ENCODE measurements at regions not wholly inside any gene's neighbourhood (a gene's known extent, or its start where the extent isn't known, plus 50 kb on each side); places are given as distances from the start of the nearest gene placed in this dataset.

- no peaks in the 10 kb centered on the region for H3K9me3 ChIP-seq (ENCODE audit: control extremely low read depth in 1 of 3, control insufficient read depth in 2 of 3, insufficient read depth in 1 of 3, low read length in 2 of 3)
- no peaks in the 10 kb centered on the region for H3K9me3 Mint-ChIP-seq (ENCODE audit: insufficient read depth)
- intact Hi-C loops (cut with micrococcal nuclease): no loop called here
- H2AFZ ChIP-seq (ENCODE audit: insufficient read depth, low read depth, low read length, poor library complexity, severe bottlenecking): no peak overlapping the region
- H3K36me3 ChIP-seq (replicated peaks in 1 of 2; ENCODE audit: control extremely low read depth in 1 of 2, control insufficient read depth in 1 of 2, extremely low read depth in 1 of 2, insufficient read depth in 2 of 2, low read length in 1 of 2): no peaks in the 10 kb centered on the region
- no peaks in the 10 kb centered on the region for H3K27me3 ChIP-seq (replicated peaks in 1 of 4; ENCODE audit: control extremely low read depth in 1 of 4, control insufficient read depth in 3 of 4, insufficient read depth in 4 of 4, low read length in 3 of 4)
- WGBS (ENCODE audit: insufficient coverage): no CpG with 5 or more reads among the region's 1 CpG
- DNase-seq: no peak
- CTCF ChIA-PET: no interaction called here
- no peak for ATAC-seq (ENCODE audit: low read depth)
- no peak overlapping the region for H3K27ac Mint-ChIP-seq
- no peak overlapping the region for H3K4me3 ChIP-seq (ENCODE audit: control extremely low read depth in 1 of 5, extremely low read depth in 1 of 5, insufficient read depth in 1 of 5, low read depth in 2 of 5, low read length in 4 of 5)
- no peaks in the 10 kb centered on the region for H3K4me1 Mint-ChIP-seq
- H4K20me1 ChIP-seq (ENCODE audit: control insufficient read depth, insufficient read depth, low read length, poor library complexity, severe bottlenecking): no peaks in the 10 kb centered on the region
- no peak overlapping the region for H3K4me3 Mint-ChIP-seq
- no peak overlapping the region for H3K27ac ChIP-seq (ENCODE audit: low read length in 2 of 2)
- POLR2A ChIA-PET: no interaction called here
- H3K9ac ChIP-seq (ENCODE audit: low read length): no peak overlapping the region
- no peaks in the 10 kb centered on the region for H3K79me2 ChIP-seq (ENCODE audit: control insufficient read depth, insufficient read depth, low read length)
- H3K4me1 ChIP-seq (ENCODE audit: control insufficient read depth in 2 of 2, insufficient read depth in 2 of 2, low read length in 2 of 2): no peaks in the 10 kb centered on the region
- TF ChIP-seq EZH2 (IDR thresholded peaks at IDR 0.05; ENCODE audit: borderline replicate concordance, insufficient read depth, low read depth, low read length, poor library complexity, severe bottlenecking): no peak
- no peak for TF ChIP-seq CTCF (IDR thresholded peaks at IDR 0.05)
- no peaks in the 10 kb centered on the region for H3K27me3 Mint-ChIP-seq
- H3K4me2 ChIP-seq (replicated peaks; ENCODE audit: low read depth, low read length, poor library complexity, severe bottlenecking): no peak overlapping the region
Observed at GRCh38 chr10:105742923-105743322, 1101.8 kb downstream of the SORCS3 start.

GRCh38 chr10:105742184-105742583, 1101.1 kb downstream of the SORCS3 start:
- no peaks in the 10 kb centered on the region for H3K27me3 ChIP-seq (replicated peaks in 1 of 4; ENCODE audit: control extremely low read depth in 1 of 4, control insufficient read depth in 3 of 4, insufficient read depth in 4 of 4, low read length in 3 of 4)
- H3K4me1 ChIP-seq (ENCODE audit: control insufficient read depth in 2 of 2, insufficient read depth in 2 of 2, low read length in 2 of 2): no peaks in the 10 kb centered on the region
- POLR2A ChIA-PET: no interaction called here
- Mint-ChIP-seq H3K27ac (no peak overlapping the region), H3K27me3 (no peaks in the 10 kb centered on the region), H3K4me3 (no peak overlapping the region), H3K4me1 (no peaks in the 10 kb centered on the region), H3K9me3 (ENCODE audit: insufficient read depth) (no peaks in the 10 kb centered on the region)
- DNase-seq (no peak), ATAC-seq (ENCODE audit: low read depth) (no peak)
- H3K79me2 ChIP-seq (ENCODE audit: control insufficient read depth, insufficient read depth, low read length): no peaks in the 10 kb centered on the region
- H3K9me3 ChIP-seq (ENCODE audit: control extremely low read depth in 1 of 3, control insufficient read depth in 2 of 3, insufficient read depth in 1 of 3, low read length in 2 of 3): no peaks in the 10 kb centered on the region
- no peak overlapping the region for H3K27ac ChIP-seq (ENCODE audit: low read length in 2 of 2)
- no peaks in the 10 kb centered on the region for H3K36me3 ChIP-seq (replicated peaks in 1 of 2; ENCODE audit: control extremely low read depth in 1 of 2, control insufficient read depth in 1 of 2, extremely low read depth in 1 of 2, insufficient read depth in 2 of 2, low read length in 1 of 2)
- CTCF ChIA-PET: no interaction called here
- H3K4me3 ChIP-seq (ENCODE audit: control extremely low read depth in 1 of 5, extremely low read depth in 1 of 5, insufficient read depth in 1 of 5, low read depth in 2 of 5, low read length in 4 of 5): no peak overlapping the region
- H3K9ac ChIP-seq (ENCODE audit: low read length): no peak overlapping the region
- TF ChIP-seq EZH2 (IDR thresholded peaks at IDR 0.05; ENCODE audit: borderline replicate concordance, insufficient read depth, low read depth, low read length, poor library complexity, severe bottlenecking) (no peak), CTCF (IDR thresholded peaks at IDR 0.05) (no peak)
- intact Hi-C loops (cut with micrococcal nuclease): no loop called here
- H3K4me2 ChIP-seq (replicated peaks; ENCODE audit: low read depth, low read length, poor library complexity, severe bottlenecking): no peak overlapping the region
- 100% methylated on average over 1 of the region's 1 CpG for WGBS (ENCODE audit: insufficient coverage)
- no peak overlapping the region for H2AFZ ChIP-seq (ENCODE audit: insufficient read depth, low read depth, low read length, poor library complexity, severe bottlenecking)
- no peaks in the 10 kb centered on the region for H4K20me1 ChIP-seq (ENCODE audit: control insufficient read depth, insufficient read depth, low read length, poor library complexity, severe bottlenecking)

Data from B cell (primary cell).